MM.1S (cell line): ENCODE measurements at regions not wholly inside any gene's neighbourhood (a gene's known extent, or its start where the extent isn't known, plus 50 kb on each side); places are given as distances from the start of the nearest gene placed in this dataset.

Experiments used
- DNase-seq: peaks from one replicate; pipeline ENCODE4 v3.0.0-alpha.2; 2015
- H2AFZ ChIP-seq: fragments of 300-600 bp; sonication (generic); 2 replicates; pipeline ENCODE4 v1.6.0; 2016; ENCODE audit warnings: antibody characterized with exemption, low read length
- H3F3A ChIP-seq: fragments of 300-600 bp; sonication (generic); 2 replicates; pipeline ENCODE4 v1.6.1; 2016; ENCODE audit warnings: mild to moderate bottlenecking, antibody characterized with exemption, low read length, moderate library complexity, mixed read lengths; ENCODE audit not compliant: insufficient read depth
- H3K27ac ChIP-seq: fragments of 300-600 bp; sonication (generic); 2 replicates; pipeline ENCODE4 v1.5.1; 2016; ENCODE audit warnings: mild to moderate bottlenecking, low read length
- H3K27me3 ChIP-seq: fragments of 300-600 bp; sonication (generic); replicated peaks from 2 replicates; pipeline ENCODE4 v1.6.0; 2016; ENCODE audit warnings: low read length; ENCODE audit not compliant: insufficient read depth
- H3K36me3 ChIP-seq: fragments of 300-600 bp; sonication (generic); replicated peaks from 2 replicates; pipeline ENCODE4 v1.6.1; 2016; ENCODE audit warnings: mild to moderate bottlenecking, low read length, mixed read lengths; ENCODE audit not compliant: insufficient read depth
- H3K4me1 ChIP-seq: fragments of 300-600 bp; sonication (generic); 2 replicates; pipeline ENCODE4 v1.6.1; 2016; ENCODE audit warnings: low read length, mixed read lengths
- H3K4me2 ChIP-seq: fragments of 300-600 bp; sonication (generic); 2 replicates; pipeline ENCODE4 v1.6.0; 2016; ENCODE audit warnings: low read depth, low read length
- H3K4me3 ChIP-seq: fragments of 300-600 bp; sonication (generic); 2 replicates; pipeline ENCODE4 v1.5.1; 2016; ENCODE audit warnings: low read length, mixed read lengths
- H3K79me2 ChIP-seq: fragments of 300-600 bp; sonication (generic); 2 replicates; pipeline ENCODE4 v1.6.1; 2016; ENCODE audit warnings: mixed run types, low read length, mixed read lengths
- H3K9ac ChIP-seq: fragments of 300-600 bp; sonication (generic); 2 replicates; pipeline ENCODE4 v1.6.1; 2016; ENCODE audit warnings: low read length, mixed read lengths
- H3K9me2 ChIP-seq: fragments of 300-600 bp; sonication (generic); replicated peaks from 2 replicates; pipeline ENCODE4 v1.6.1; 2016; ENCODE audit warnings: mild to moderate bottlenecking, low read length, mixed read lengths; ENCODE audit not compliant: insufficient read depth
- H3K9me3 ChIP-seq: fragments of 300-600 bp; sonication (generic); replicated peaks from 2 replicates; pipeline ENCODE4 v1.6.1; 2016; ENCODE audit warnings: mild to moderate bottlenecking, low read length, mixed read lengths; ENCODE audit not compliant: insufficient read depth
- H4K20me1 ChIP-seq: fragments of 300-600 bp; sonication (generic); 2 replicates; pipeline ENCODE4 v1.6.1; 2016; ENCODE audit warnings: mild to moderate bottlenecking, low read length, moderate library complexity, mixed read lengths; ENCODE audit not compliant: insufficient read depth
- CTCF ChIP-seq: fragments of 300-600 bp; sonication (generic); IDR thresholded peaks from 2 replicates; pipeline ENCODE4 v1.5.1; 2016; ENCODE audit warnings: antibody characterized with exemption, low read length, mixed read lengths
- EZH2 ChIP-seq: fragments of 300-600 bp; sonication (generic); optimal IDR thresholded peaks from 2 replicates; pipeline ENCODE3; 2017; ENCODE audit warnings: low read depth, mild to moderate bottlenecking, antibody characterized with exemption, low read length, mixed read lengths
- EZH2phosphoT487 ChIP-seq: fragments of 300-600 bp; sonication (generic); IDR thresholded peaks from 2 replicates; pipeline ENCODE4 v1.6.1; 2018; ENCODE audit warnings: antibody characterized with exemption, low read length

GRCh38 chr20:22515264-22515663 is 69.1 kb downstream of the FOXA2 start:
- Histone ChIP-seq H3K4me2 (no peak overlapping the region), H3K27me3 (no peaks in the 10 kb centered on the region), H2AFZ (no peak overlapping the region), H3K9ac (no peak overlapping the region), H3K27ac (no peak overlapping the region), H3K79me2 (no peaks in the 10 kb centered on the region), H3F3A (no peaks in the 10 kb centered on the region), H3K9me3 (no peaks in the 10 kb centered on the region), H3K4me3 (no peak overlapping the region), H4K20me1 (no peaks in the 10 kb centered on the region), H3K4me1 (no peaks in the 10 kb centered on the region), H3K9me2 (no peaks in the 10 kb centered on the region), H3K36me3 (no peaks in the 10 kb centered on the region)
- no peak for TF ChIP-seq EZH2
- no peak for DNase-seq

- Histone ChIP-seq H3K4me2 (no peak overlapping the region), H3K4me3 (no peak overlapping the region), H3K9me2 (no peaks in the 10 kb centered on the region), H3K4me1 (peaks cover under 1% of the 10 kb centered on the region; the same call in 1 of the 2 replicates), H4K20me1 (no peaks in the 10 kb centered on the region), H3F3A (no peaks in the 10 kb centered on the region), H2AFZ (no peak overlapping the region), H3K27me3 (no peaks in the 10 kb centered on the region), H3K36me3 (no peaks in the 10 kb centered on the region), H3K9me3 (no peaks in the 10 kb centered on the region), H3K9ac (no peak overlapping the region), H3K79me2 (no peaks in the 10 kb centered on the region), H3K27ac (no peak overlapping the region)
- TF ChIP-seq EZH2phosphoT487 (no peak), EZH2 (no peak), CTCF (no peak)
- DNase-seq, result no peak
These were observed 70.8 kb downstream of the FOXA2 start for GRCh38 chr20:22513574-22513973.

GRCh38 chr20:22512911-22513489 is 71.4 kb downstream of the FOXA2 start:
- H3K79me2 ChIP-seq, result no peaks in the 10 kb centered on the region
- H3K27ac ChIP-seq, result no peak overlapping the region
- H2AFZ ChIP-seq, result no peak overlapping the region
- no peak overlapping the region for H3K4me3 ChIP-seq
- H3K4me1 ChIP-seq, result peaks cover 6% of the 10 kb centered on the region
- no peak overlapping the region for H3K9ac ChIP-seq
- H4K20me1 ChIP-seq, result no peaks in the 10 kb centered on the region
- H3K36me3 ChIP-seq, result no peaks in the 10 kb centered on the region
- H3K27me3 ChIP-seq, result no peaks in the 10 kb centered on the region
- no peak overlapping the region for H3K4me2 ChIP-seq
- H3K9me2 ChIP-seq, result no peaks in the 10 kb centered on the region
- H3K9me3 ChIP-seq, result no peaks in the 10 kb centered on the region
- DNase-seq, result no peak
- no peak for TF ChIP-seq CTCF
- TF ChIP-seq EZH2, result no peak
- TF ChIP-seq EZH2phosphoT487, result no peak
- H3F3A ChIP-seq, result peaks cover 3% of the 10 kb centered on the region; the same call in 1 of the 2 replicates
